ENCODE measurements at regions not wholly inside any gene's neighbourhood (a gene's known extent, or its start where the extent isn't known, plus 50 kb on each side); places are given as distances from the start of the nearest gene placed in this dataset.

DNA sequence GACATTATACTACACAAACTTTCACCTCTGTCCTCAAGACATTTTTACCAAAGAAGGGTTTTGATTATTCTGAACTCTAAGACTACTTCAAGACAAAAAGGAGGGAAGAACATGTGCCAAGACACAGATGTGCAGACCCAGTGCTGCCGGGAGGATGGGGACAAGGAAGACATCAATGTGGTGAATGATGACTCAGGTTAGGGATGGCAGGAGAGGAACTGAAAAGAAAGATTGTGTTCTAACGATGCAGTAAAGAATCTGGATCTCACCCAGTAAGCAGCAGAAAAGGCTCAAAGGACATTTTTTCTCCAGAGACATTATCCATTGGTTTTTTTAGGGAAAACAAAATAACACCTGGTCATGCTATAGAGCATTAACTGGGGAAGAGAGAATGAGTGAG is 449.9 kb upstream of the NR2F2 start:
- no peaks in the 10 kb centered on the region for H3K9me3 ChIP-seq (ENCODE audit: severe bottlenecking)
- no peaks in the 10 kb centered on the region for H3K36me3 ChIP-seq (ENCODE audit: low read depth)
- H3K4me3 ChIP-seq (ENCODE audit: severe bottlenecking) = no peak overlapping the region
- ATAC-seq (ENCODE audit: low read depth) (no peak), DNase-seq (ENCODE audit: low spot score) (no peak)
- TF ChIP-seq, protein P1, sequence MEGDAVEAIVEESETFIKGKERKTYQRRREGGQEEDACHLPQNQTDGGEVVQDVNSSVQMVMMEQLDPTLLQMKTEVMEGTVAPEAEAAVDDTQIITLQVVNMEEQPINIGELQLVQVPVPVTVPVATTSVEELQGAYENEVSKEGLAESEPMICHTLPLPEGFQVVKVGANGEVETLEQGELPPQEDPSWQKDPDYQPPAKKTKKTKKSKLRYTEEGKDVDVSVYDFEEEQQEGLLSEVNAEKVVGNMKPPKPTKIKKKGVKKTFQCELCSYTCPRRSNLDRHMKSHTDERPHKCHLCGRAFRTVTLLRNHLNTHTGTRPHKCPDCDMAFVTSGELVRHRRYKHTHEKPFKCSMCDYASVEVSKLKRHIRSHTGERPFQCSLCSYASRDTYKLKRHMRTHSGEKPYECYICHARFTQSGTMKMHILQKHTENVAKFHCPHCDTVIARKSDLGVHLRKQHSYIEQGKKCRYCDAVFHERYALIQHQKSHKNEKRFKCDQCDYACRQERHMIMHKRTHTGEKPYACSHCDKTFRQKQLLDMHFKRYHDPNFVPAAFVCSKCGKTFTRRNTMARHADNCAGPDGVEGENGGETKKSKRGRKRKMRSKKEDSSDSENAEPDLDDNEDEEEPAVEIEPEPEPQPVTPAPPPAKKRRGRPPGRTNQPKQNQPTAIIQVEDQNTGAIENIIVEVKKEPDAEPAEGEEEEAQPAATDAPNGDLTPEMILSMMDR (IDR thresholded peaks at IDR 0.05; ENCODE audit: poor library complexity, severe bottlenecking) = no peak
- no peaks in the 10 kb centered on the region for H3K27me3 ChIP-seq (ENCODE audit: insufficient read depth, poor library complexity, severe bottlenecking)
- no peak overlapping the region for H3K27ac ChIP-seq (ENCODE audit: poor library complexity, severe bottlenecking)
- H3K4me1 ChIP-seq (ENCODE audit: insufficient read depth, poor library complexity, severe bottlenecking) = peaks cover 7% of the 10 kb centered on the region

GRCh38 chr15:95883064-95883463 is 447.4 kb upstream of the NR2F2 start:
- Histone ChIP-seq H3K4me1 (ENCODE audit: insufficient read depth, poor library complexity, severe bottlenecking) (peaks cover 13% of the 10 kb centered on the region), H3K27me3 (ENCODE audit: insufficient read depth, poor library complexity, severe bottlenecking) (no peaks in the 10 kb centered on the region), H3K4me3 (ENCODE audit: severe bottlenecking) (no peak overlapping the region), H3K9me3 (ENCODE audit: severe bottlenecking) (no peaks in the 10 kb centered on the region), H3K36me3 (ENCODE audit: low read depth) (no peaks in the 10 kb centered on the region), H3K27ac (ENCODE audit: poor library complexity, severe bottlenecking) (no peak overlapping the region)
- TF ChIP-seq, protein P1 (IDR thresholded peaks at IDR 0.05; ENCODE audit: poor library complexity, severe bottlenecking) = no peak
- no peak for ATAC-seq (ENCODE audit: low read depth)
- no peak for DNase-seq (ENCODE audit: low spot score)

DNA sequence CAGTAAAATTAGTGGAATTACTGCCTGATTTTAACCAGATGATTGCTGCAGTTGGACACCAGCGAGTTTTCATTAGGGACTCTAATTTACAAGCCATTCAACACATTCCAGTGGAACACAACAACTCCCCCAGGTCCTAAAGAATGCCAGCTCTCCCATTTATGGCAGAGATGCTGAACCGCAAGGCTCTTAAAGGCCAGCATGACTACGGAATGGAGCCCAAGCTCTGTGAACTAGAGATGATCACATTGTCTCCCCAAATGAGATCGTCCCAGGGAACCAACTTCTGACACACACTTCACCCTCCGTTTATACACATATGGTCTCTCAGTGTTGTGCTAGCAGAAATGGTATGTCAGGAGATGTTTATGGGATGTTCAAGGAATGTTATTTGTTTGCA is 446.2 kb upstream of the NR2F2 start:
- no peak for DNase-seq (ENCODE audit: low spot score)
- Histone ChIP-seq H3K27ac (ENCODE audit: poor library complexity, severe bottlenecking) (no peak overlapping the region), H3K36me3 (ENCODE audit: low read depth) (no peaks in the 10 kb centered on the region), H3K4me3 (ENCODE audit: severe bottlenecking) (no peak overlapping the region), H3K27me3 (ENCODE audit: insufficient read depth, poor library complexity, severe bottlenecking) (no peaks in the 10 kb centered on the region), H3K9me3 (ENCODE audit: severe bottlenecking) (no peaks in the 10 kb centered on the region), H3K4me1 (ENCODE audit: insufficient read depth, poor library complexity, severe bottlenecking) (peaks cover 13% of the 10 kb centered on the region)
- TF ChIP-seq, protein P1 (IDR thresholded peaks at IDR 0.05; ENCODE audit: poor library complexity, severe bottlenecking) = no peak
- ATAC-seq (ENCODE audit: low read depth) = no peak

- DNase-seq (ENCODE audit: low spot score) (no peak), ATAC-seq (ENCODE audit: low read depth) (peak; percentile 90)
Measured at GRCh38 chr15:95887666-95888390, 442.7 kb upstream of the NR2F2 start.

More at GRCh38 chr15:95887666-95888390, 442.7 kb upstream of the NR2F2 start:
- TF ChIP-seq, protein P1 (IDR thresholded peaks at IDR 0.05; ENCODE audit: poor library complexity, severe bottlenecking) = no peak
- peak overlapping the region; percentile 58 for H3K27ac ChIP-seq (ENCODE audit: poor library complexity, severe bottlenecking)
- peaks cover 13% of the 10 kb centered on the region for H3K4me1 ChIP-seq (ENCODE audit: insufficient read depth, poor library complexity, severe bottlenecking)
- no peaks in the 10 kb centered on the region for H3K36me3 ChIP-seq (ENCODE audit: low read depth)
- no peak overlapping the region for H3K4me3 ChIP-seq (ENCODE audit: severe bottlenecking)
- no peaks in the 10 kb centered on the region for H3K9me3 ChIP-seq (ENCODE audit: severe bottlenecking)
- no peaks in the 10 kb centered on the region for H3K27me3 ChIP-seq (ENCODE audit: insufficient read depth, poor library complexity, severe bottlenecking)
